Thymus (tissue), 11 donors: ENCODE measurements at regions not wholly inside any gene's neighbourhood (a gene's known extent, or its start where the extent isn't known, plus 50 kb on each side); places are given as distances from the start of the nearest gene placed in this dataset.
A peak's percentile ranks its signal among the peaks of the same experiment; 100 is the strongest.

Experiments used
- DNase-seq, 9 donors: peaks; one replicate each; pipeline ENCODE4 v3.0.0-alpha.2; 2013; ENCODE audit warnings: low spot score in 9 of 9, low read depth in 6 of 9, missing footprints in 1 of 9
- H3K27ac ChIP-seq, 2 donors: one replicate each; pipeline ENCODE4 v1.5.1; 2013; ENCODE audit warnings: control low read depth in 1 of 2, low read depth in 1 of 2, low read length in 1 of 2, mild to moderate bottlenecking in 1 of 2, moderate library complexity in 1 of 2
- H3K27me3 ChIP-seq, 2 donors: one replicate each; pipeline ENCODE4 v1.5.1; 2013; ENCODE audit warnings: low read length in 1 of 2; ENCODE audit not compliant: control insufficient read depth in 2 of 2, insufficient read depth in 1 of 2
- H3K36me3 ChIP-seq, 2 donors: one replicate each; pipeline ENCODE4 v1.5.1; 2013; ENCODE audit warnings: low read length in 1 of 2, mild to moderate bottlenecking in 1 of 2, moderate library complexity in 1 of 2; ENCODE audit not compliant: control insufficient read depth in 2 of 2, insufficient read depth in 2 of 2
- H3K4me1 ChIP-seq, 2 donors: one replicate each; pipeline ENCODE4 v1.5.1; 2013; ENCODE audit warnings: low read length in 2 of 2; ENCODE audit not compliant: control insufficient read depth in 2 of 2, insufficient read depth in 2 of 2
- H3K4me3 ChIP-seq, 2 donors: one replicate each; pipeline ENCODE4 v1.5.1; 2013; ENCODE audit warnings: low read length in 2 of 2, control low read depth in 1 of 2, mild to moderate bottlenecking in 1 of 2
- H3K9me3 ChIP-seq, 2 donors: one replicate each; pipeline ENCODE4 v1.5.1; 2013; ENCODE audit warnings: low read length in 1 of 2, mild to moderate bottlenecking in 1 of 2; ENCODE audit not compliant: control insufficient read depth in 2 of 2, insufficient read depth in 1 of 2
- WGBS: extraction: QIAGEN DNeasy Blood & Tissue Kit; methylation state at CpG from one replicate; pipeline ENCODE4 v1.1.7; 2013; 5-methylcytosine and 5-hydroxymethylcytosine counted together
- donor health status: healthy.

DNA sequence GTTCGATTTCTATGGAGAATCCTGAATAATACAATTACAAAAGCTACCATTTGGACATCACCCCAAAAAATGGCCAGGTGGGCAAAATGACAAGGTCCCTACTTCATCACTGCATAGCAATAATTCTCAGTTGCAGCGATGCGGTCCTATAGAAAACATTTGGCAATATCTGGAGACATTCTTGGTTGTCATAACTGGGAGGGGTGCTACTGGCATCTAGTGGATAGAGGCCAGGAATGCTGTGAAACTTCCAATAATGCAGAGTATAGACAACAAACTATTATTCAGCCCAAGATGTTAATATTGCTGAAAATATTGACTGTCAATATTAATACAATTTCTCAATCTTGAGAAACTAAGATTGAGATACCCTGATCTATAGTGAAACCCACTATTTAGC, 637.8 kb upstream of the PKDCC start:
- H3K9me3 ChIP-seq, result no peaks in the 10 kb centered on the region
- 96% methylated on average over 3 of the region's 3 CpGs for WGBS

DNA sequence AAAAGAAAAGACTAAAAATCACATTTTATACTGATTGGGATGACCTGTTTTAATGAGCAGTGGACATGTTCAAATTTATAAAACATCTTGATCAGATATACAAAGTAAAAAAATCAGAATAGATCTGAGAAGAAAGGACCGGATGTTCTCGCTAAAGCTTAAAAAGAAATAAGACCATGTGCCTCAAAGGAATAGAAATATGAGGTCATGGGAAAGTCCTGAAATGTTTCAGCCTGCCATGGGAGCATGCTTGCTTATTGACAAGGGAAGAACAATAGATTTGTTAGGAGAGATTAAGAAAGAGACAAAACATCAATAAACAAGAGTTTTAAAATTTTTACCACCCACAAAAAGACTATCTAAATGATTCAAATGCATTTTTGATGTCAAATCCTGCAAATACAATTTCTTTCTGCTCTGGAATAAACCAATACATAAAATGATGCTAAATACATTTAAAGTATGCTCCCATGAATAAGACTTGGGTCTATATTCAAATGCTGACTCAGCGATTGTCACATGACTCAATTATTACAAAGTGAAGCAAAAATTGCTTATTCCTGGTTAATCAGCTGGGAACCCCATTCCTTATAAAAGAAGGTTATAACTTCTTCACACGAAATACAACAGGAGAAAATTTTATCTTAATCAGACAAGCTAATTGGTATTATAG, 633.9 kb upstream of the PKDCC start:
- 83% methylated on average over 4 of the region's 4 CpGs for WGBS
- Histone ChIP-seq H3K4me1 (no peaks in the 10 kb centered on the region), H3K9me3 (no peaks in the 10 kb centered on the region), H3K27ac (no peak overlapping the region), H3K4me3 (no peak overlapping the region), H3K27me3 (no peaks in the 10 kb centered on the region), H3K36me3 (no peaks in the 10 kb centered on the region)
- no peak for DNase-seq

More for the DNA sequence above, 637.8 kb upstream of the PKDCC start:
- Histone ChIP-seq H3K27ac (no peak overlapping the region), H3K4me1 (no peaks in the 10 kb centered on the region), H3K4me3 (no peak overlapping the region), H3K36me3 (no peaks in the 10 kb centered on the region), H3K27me3 (no peaks in the 10 kb centered on the region)
- DNase-seq, result no peak

DNA sequence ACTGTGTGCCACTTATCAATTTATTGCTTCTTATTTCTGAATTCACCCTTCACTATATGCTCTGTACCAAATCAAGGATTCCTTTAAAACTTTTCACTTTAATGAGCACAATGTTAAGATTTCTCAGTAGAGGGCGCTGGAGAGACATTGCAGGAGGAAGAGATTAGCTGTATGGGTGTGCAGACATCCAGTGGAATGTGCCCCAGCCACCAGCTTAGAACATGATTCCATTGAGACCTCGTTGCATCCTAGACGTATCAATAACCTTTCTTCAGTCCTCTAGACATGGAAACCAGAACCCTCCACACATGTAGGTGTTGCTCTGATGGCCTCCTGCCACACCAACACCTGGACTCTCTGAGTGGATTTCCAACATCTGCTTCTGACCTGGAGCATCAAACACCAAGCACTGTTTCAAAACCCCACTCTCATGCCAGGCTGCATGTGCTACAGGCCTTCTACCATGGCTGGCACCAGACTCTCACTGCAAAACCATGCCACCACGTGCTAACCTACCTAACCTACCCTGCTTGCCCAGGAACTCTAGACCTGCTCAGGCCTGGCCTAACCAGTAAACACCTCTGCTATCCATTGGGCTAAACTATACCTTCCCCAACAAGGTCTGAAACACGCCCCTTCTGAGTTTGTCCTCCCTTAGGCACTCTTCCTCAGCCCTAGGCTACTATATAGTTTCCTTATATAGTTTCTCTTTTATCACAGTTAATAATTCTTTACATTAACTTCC, 633.2 kb upstream of the PKDCC start:
- 71% methylated on average over 5 of the region's 5 CpGs for WGBS
- Histone ChIP-seq H3K4me1 (no peaks in the 10 kb centered on the region), H3K36me3 (no peaks in the 10 kb centered on the region), H3K27ac (no peak overlapping the region), H3K4me3 (no peak overlapping the region), H3K27me3 (no peaks in the 10 kb centered on the region), H3K9me3 (no peaks in the 10 kb centered on the region)
- DNase-seq, result peak in 2 of 9 donors; percentile 8 to 34

GRCh38 chr2:41417511-41417910, 630.3 kb upstream of the PKDCC start:
- Histone ChIP-seq H3K36me3 (no peaks in the 10 kb centered on the region), H3K4me1 (no peaks in the 10 kb centered on the region), H3K4me3 (no peak overlapping the region), H3K27ac (no peak overlapping the region), H3K27me3 (no peaks in the 10 kb centered on the region), H3K9me3 (no peaks in the 10 kb centered on the region)
- WGBS, result 86% methylated on average over 1 of the region's 1 CpG
- DNase-seq, result no peak

GRCh38 chr2:41420219-41420618, 627.6 kb upstream of the PKDCC start:
- Histone ChIP-seq H3K36me3 (no peaks in the 10 kb centered on the region), H3K27me3 (no peaks in the 10 kb centered on the region), H3K4me1 (no peaks in the 10 kb centered on the region), H3K4me3 (no peak overlapping the region), H3K27ac (no peak overlapping the region), H3K9me3 (no peaks in the 10 kb centered on the region)
- 93% methylated on average over 3 of the region's 3 CpGs for WGBS
- no peak for DNase-seq

GRCh38 chr2:41420872-41421271, 626.9 kb upstream of the PKDCC start:
- H3K4me3 ChIP-seq, result no peak overlapping the region
- no peak for DNase-seq
- H3K27ac ChIP-seq, result no peak overlapping the region
- 97% methylated on average over 1 of the region's 1 CpG for WGBS
- H3K4me1 ChIP-seq, result no peaks in the 10 kb centered on the region
- H3K27me3 ChIP-seq, result no peaks in the 10 kb centered on the region
- H3K36me3 ChIP-seq, result no peaks in the 10 kb centered on the region
- no peaks in the 10 kb centered on the region for H3K9me3 ChIP-seq

DNA sequence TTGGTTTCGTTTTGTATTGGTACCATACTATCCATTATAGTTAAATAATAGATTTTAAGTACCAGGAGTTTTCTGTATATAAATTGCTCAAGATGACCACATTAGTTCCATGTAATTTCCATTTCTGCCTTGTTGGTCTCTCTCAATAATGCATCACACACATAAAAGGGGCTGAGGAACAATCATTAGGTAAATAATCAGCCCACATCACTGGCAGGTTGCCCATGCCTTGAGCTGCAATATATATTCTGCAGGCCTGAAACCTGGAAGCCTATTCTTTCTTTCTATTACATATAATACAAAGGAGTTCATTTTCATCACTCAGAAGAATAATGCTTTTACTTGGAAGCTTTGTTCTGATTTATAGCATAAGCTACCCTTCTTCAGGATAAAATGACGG, 616.1 kb upstream of the PKDCC start:
- DNase-seq, result no peak
- Histone ChIP-seq H3K27ac (no peak overlapping the region), H3K4me3 (no peak overlapping the region), H3K27me3 (no peaks in the 10 kb centered on the region), H3K36me3 (no peaks in the 10 kb centered on the region), H3K4me1 (no peaks in the 10 kb centered on the region), H3K9me3 (no peaks in the 10 kb centered on the region)
- 75% methylated on average over 2 of the region's 2 CpGs for WGBS

DNA sequence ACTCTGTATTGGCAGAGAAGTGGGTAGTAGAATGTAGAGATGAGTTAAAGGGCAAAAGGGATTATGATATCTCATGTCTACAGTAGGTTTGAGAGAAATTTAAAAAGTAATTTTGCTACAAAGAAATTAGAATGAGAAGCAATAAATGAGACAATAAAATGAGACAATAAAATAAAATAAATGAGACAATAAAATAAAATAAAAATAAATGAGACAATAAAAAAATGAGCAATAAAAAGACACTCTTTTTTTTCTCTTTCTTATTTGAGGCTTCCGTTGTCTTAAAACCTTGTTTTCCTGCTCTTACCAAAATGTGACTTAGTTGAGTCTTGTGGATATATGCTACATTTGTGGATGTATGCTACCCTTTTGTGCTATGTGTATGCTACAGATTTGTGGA, 615.4 kb upstream of the PKDCC start:
- no peak for DNase-seq
- no peaks in the 10 kb centered on the region for H3K27me3 ChIP-seq
- H3K4me1 ChIP-seq, result no peaks in the 10 kb centered on the region
- H3K4me3 ChIP-seq, result no peak overlapping the region
- no peak overlapping the region for H3K27ac ChIP-seq
- H3K36me3 ChIP-seq, result no peaks in the 10 kb centered on the region
- 99% methylated on average over 1 of the region's 1 CpG for WGBS
- H3K9me3 ChIP-seq, result no peaks in the 10 kb centered on the region

DNA sequence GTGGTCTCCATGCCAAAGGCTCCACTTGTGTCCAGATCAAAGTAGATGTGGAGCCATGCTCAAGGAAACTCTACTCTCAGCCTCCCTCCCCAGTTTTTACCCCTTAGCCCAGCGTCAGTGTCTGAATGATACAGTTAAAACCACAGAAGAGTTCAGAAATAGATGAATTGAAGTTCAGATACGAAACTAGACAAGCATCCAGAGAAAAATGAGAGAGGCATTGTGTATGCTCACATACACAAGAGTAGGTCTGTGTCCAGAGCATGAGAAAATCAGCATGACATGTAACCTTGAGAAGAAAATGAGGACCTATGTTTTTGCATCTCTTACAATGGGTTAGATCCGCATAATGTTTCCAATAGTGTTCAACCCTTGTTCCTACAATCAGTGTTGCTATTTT, 612.8 kb upstream of the PKDCC start:
- Histone ChIP-seq H3K4me1 (no peaks in the 10 kb centered on the region), H3K4me3 (no peak overlapping the region), H3K36me3 (no peaks in the 10 kb centered on the region), H3K27ac (no peak overlapping the region), H3K27me3 (no peaks in the 10 kb centered on the region), H3K9me3 (no peaks in the 10 kb centered on the region)
- DNase-seq, result no peak
- 96% methylated on average over 3 of the region's 3 CpGs for WGBS
